ENCODE measurements at regions not wholly inside any gene's neighbourhood (a gene's known extent, or its start where the extent isn't known, plus 50 kb on each side); places are given as distances from the start of the nearest gene placed in this dataset.

DNA sequence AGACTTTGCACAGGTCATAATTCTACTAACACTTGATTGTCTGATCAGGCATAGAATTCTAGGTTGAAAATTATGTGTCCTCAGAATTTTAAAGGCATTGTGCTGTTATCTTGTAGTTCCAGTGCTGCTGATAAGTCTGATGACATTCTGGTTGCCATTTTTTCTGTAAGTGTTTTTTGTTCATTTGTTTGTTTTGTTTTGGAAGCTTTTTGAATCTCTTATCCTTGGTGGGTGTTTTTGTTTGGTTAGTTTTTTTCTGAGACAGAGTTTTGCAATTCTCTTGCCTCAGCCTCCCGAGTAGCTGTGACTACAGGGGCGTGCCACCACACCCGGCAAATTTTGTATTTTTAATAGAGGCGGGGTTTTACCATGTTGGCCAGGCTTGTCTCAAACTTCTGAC is 178.9 kb downstream of the CCDC71L start:
- DNase-seq (ENCODE audit: low read depth) = no peak

GRCh38 chr7:106480616-106481031 is 180.3 kb downstream of the CCDC71L start:
- DNase-seq (ENCODE audit: low read depth) = no peak

DNA sequence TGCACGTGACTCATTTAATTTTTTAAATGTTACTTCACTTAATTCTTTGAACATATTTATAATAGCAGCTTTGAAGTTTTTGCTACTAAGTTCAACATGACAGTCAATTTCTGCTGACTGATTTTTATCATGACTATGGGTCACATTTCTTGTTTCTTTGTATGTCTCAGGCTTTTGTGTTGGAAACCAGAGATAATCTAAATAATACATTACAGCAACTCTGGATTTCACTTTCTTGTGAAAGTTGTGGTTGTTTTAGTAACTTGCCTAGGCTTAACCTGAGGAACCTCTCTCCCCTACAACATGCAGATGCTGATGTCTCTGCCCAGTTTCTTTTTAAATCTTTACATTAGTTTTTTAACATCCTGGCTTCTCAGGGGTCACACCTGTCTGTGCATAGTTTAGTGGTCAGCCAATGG is 180.8 kb downstream of the CCDC71L start:
- no peak for DNase-seq (ENCODE audit: low read depth)

DNA sequence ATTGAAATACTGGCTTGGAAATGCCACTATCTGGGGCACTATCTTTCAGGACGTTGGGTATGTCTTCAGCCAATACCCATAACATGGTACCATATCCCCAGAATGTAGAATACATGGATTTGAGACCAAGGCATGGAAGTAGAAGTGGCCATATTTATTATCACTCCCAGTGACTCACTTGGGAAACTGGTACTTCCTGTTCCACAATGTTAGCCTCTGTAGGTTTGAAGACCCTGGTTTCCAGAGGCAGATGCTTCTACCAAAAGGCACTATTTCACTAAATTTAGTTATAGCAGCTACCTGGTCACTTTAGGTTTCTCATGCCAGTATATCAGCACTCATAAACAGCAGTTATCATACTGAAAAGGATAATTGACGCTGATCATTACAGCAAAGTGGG is 184.2 kb downstream of the CCDC71L start:
- no peak for DNase-seq (ENCODE audit: low read depth)

GRCh38 chr7:106472741-106473140 is 188.0 kb upstream of the NAMPT start:
- no peak for DNase-seq (ENCODE audit: low read depth)

- no peak for DNase-seq (ENCODE audit: low read depth)
Measured at GRCh38 chr7:106471686-106472440, 187.1 kb upstream of the NAMPT start.

GRCh38 chr7:106471021-106471420 is 186.2 kb upstream of the NAMPT start:
- DNase-seq (ENCODE audit: low read depth) = no peak

DNA sequence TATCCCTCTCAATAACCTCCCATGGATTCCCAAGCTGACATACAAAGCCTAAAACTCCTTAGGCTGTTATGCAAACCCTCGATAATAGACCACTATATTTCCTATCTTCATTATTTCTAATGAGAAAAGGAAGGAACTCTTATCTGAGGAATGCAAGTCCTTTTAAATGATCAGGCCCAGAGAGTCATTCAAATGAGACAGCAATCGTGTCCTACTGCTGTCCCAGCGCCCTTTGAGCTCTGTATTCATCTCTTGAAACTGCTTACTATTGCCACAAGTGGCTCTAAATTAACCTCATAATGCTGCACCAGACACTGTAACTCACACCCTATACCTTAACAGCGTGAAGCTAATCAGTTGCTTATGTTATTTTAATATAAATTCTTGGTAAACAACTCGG is 182.1 kb upstream of the NAMPT start:
- DNase-seq (ENCODE audit: low read depth) = no peak

- no peak for DNase-seq (ENCODE audit: low read depth)
Measured at GRCh38 chr7:106465704-106466468, 181.1 kb upstream of the NAMPT start.

DNA sequence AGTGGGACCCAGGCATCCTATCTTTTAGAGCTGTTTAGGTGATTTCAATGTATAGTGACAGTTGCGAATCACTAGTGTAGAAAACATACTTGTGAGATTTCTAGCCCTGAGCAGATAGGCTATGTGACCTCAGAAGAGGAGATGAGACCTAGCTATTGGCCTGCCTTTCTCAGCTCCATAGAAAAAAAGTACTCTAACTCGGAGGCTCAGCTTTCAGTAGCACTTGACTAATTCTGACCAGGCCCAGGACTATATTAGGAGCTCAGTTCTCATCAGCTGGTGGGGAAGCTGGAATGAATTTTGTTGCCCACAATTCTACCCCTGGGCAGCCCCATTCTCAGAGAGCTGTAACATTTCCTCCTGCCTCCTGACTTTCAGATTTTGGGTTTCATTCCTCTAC is 179.9 kb upstream of the NAMPT start:
- DNase-seq (ENCODE audit: low read depth) = no peak

DNA sequence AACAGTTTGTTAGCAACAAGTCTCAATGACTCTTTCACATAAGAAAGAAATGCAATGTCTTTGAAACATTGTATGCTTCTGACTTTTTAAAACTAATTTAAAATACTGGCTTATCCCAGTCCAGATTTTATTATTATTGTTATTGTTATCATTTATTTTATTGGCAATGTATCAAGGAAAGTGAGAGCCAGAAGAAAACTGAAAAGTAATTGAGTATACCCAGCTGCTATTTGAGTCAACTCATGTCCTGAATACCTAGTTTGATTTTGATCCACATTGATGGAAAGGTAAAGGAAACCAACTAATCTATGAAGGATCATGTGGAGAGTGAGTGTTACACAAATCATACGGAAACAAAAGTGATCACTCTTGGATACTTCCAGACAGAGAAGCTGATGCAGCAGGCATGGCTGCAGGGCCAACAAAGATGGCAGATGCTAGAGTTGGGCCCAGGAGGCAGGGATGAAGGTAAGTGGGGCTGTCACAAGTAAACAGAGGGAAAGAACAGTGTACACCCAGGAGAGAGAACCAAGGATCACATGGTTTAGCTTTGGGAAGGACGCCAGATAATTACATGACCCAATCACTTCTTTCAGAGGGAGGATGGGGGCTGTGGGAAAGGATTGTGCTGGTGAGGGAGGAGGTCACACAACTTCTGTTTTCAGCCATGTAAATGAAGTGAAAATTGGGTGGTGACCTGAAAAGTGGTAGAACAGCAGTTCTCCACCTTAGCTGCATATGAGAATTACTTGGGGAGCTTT is 179.2 kb upstream of the NAMPT start:
- no peak for DNase-seq (ENCODE audit: low read depth)

- no peak for DNase-seq (ENCODE audit: low read depth)
Measured at GRCh38 chr7:106462914-106463482, 178.2 kb upstream of the NAMPT start.

DNA sequence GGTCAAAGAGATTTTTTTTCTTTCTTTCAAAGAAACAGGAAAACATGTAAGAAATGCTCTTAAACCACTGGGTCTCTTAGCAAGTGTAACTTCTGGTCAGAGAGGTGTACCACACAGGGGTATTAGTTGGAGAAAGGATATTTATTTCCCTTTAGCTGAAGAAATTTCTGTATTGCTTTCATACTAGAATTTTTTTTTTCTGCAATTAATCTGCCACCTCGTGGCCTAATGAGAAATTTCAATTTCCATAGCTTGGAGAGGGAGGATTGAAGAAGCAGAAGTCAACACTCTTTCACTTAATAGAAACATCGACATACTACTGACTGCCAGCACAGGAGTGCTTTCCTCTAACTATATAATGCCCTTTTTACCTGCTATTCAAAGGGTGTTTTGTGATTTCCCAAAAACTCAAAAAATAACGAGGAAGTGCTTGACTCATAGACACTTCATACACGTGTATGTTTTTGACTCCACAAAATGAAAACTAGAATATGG is 177.6 kb upstream of the NAMPT start:
- no peak for DNase-seq (ENCODE audit: low read depth)

GRCh38 chr7:106460792-106461254 is 176.0 kb upstream of the NAMPT start:
- DNase-seq (ENCODE audit: low read depth) = no peak

GRCh38 chr7:106459397-106460072 is 174.8 kb upstream of the NAMPT start:
- no peak for DNase-seq (ENCODE audit: low read depth)

DNA sequence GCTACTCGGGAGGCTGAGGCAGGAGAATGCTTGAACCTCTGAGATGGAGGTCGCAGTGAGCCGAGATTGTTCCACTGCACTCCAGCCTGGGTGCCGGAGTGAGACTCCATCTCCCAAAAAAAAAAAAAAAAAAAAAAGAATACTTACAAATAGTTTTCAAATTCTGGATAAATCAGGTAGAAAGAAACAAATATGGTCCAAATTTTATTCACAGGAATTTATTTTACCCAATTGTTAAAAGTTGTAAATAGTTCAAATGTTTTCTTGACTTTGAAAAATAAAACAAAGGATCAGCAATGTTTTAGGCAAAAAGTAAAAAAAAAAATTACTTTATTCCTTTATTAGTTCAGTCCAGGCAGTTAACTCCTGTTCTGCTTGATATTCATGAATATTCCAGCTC is 172.9 kb upstream of the NAMPT start:
- DNase-seq (ENCODE audit: low read depth) = no peak

GRCh38 chr7:106456329-106456728 is 171.5 kb upstream of the NAMPT start:
- no peak for DNase-seq (ENCODE audit: low read depth)

DNA sequence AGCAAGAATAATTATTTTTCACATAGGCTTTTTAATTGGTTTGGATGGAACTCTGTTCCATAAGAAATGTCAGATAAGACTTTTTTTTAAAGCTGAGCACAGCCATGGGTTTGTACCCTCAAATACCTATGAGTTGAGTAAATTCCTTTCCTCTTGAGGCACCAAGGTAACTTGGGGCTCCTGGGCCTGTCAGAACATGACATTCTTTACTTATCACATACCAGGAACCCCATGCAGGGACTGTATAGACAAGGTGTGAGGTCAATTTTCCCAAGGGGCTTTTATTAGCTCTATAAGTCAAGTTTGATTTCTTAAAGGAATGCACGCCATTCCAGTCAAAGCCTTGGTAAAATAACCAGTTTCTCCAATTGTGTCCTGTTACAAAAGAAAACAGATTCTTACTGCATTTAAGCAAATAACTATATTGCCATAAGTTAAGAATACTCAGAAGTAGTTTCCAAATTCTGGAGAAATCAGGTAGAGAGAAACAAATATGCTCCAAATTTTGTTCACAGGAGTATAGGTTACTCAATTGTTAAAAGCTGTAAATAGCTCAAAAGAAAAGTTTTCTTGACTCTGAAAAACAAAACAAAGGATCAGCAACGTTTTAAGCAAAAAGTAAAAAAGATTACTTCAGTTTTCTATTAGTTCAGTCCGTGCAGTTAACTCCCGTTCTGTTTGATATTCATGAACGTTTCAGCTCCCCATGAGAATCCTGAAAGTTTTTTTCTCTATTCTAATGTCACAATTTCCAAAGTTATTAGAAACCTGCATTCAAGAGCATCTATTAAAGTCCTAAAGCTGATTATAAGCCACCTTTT is 167.5 kb upstream of the NAMPT start:
- DNase-seq (ENCODE audit: low read depth) = no peak

DNA sequence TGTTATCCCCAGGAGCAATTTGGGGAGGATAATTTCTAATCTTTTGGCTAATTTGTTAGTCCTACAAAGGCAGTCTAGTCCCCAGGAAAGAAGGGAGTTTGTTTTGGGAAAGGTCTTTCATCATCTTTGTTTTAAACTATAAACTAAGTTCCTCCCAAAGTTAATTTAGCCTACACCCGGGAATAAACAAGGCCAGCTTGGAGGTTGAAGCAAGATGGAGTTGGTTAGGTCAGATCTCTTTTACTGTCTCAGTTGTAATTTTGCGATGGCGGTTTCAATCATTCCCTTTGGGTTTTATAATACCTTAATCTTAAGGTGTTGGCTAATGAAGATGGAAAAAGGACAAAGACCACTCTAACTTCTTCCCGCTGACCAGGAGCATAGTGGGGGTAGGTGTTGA is 166.4 kb upstream of the NAMPT start:
- no peak for DNase-seq (ENCODE audit: low read depth)

DNA sequence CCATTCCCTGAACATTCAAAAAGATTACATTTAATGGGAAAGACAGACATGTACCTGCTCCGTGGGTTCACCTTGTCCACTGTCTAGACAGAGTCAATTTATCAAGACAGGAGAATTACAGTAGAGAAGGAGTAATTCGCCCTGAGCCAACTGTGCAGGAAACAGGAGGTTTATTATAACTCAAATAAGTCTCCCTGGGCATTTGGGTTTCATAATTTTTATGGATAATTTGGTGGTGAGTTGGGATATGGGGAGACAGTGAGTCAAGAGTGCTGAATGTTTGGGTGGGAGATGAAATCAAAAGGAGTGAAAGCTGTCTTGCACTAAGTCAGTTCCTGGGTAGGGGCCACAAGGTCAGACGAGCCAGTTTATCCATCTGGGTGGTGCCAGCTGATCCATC is 165.9 kb upstream of the NAMPT start:
- peak; percentile 32 for DNase-seq (ENCODE audit: low read depth)

All from HS-5 (cell line).